Activated effector memory CD4-positive, alpha-beta T cell treated with Interleukin-2 at 50 U/mL for 16 hours (primary cell): ENCODE measurements at regions not wholly inside any gene's neighbourhood (a gene's known extent, or its start where the extent isn't known, plus 50 kb on each side); places are given as distances from the start of the nearest gene placed in this dataset.

Experiments
- DNase-seq: peaks from one replicate; pipeline ENCODE4 v3.0.0-alpha.2; 2020

DNA sequence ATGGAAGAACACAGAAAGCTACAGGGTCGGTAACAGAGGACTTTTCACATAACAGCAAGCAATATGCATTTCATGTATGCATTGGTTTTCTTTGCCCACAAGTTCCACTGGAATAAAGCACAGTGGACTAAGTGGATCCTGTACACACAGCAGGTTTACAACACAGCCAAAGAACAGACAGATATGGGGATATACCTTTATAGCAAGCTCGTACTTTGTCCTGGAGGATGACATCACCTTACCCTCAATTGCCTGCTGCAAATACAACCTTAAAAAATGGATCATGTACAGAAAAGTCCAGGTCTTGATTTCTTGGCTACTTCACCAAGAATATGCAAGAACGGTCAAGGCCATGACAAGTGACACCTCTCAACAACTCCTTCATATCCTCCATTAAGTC lies 1445.5 kb downstream of the MAT2B start:
- no peak for DNase-seq

DNA sequence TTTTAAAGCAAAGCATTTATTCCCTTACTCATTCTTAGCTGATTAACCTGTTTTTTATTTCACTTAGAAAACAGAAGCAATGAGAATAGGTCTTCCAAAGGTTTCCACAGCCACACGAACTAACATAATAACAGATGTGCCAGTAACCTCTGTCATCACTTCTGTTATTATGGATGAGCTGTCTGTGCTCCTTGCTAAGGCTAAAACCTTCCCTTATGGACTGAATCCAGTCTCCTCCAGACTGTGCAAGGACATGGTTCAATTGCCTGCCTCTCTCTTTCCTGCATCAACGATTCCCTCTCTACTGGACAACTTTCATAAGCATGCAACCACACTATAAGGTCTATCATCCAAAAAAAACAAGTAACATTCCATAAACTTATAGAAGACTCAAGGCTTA lies 1446.2 kb downstream of the MAT2B start:
- DNase-seq: no peak

DNA sequence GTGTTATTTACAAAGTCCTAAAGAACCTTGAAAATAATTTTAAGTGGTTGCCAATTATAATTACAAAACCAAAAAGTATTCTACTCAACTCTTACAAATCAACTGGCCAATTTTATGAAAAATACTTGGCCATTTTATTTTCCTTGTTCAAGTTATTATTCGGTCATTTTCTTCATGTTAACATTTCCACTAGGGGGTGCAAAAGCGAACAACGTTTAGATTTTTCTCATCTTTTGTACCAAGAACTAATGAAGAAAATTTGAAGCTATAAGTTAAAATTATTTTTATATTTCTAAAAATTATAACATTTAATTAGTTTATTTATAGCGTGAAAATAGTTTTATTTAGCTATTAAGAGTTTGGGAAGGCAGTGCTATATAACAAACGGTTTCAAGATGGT lies 1453.3 kb downstream of the MAT2B start:
- no peak for DNase-seq

DNA sequence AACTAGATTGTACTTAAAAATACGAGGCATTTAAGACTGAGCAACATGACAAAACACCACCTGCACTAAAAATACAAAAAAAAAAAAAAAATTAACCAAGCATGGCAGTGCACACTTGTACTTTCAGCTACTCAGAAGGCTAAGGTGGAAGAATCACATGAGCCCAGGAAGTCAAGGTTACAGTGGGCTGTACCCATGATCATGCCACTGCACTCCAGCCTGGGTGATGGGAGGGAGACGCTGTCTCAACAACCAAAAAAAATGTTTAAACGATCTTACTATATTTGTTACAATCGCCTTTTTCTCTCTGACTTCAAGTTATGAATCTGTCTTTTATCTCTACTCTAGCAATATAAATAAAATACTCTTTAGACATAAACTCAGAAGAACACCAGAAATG lies 1454.3 kb downstream of the MAT2B start:
- no peak for DNase-seq

DNA sequence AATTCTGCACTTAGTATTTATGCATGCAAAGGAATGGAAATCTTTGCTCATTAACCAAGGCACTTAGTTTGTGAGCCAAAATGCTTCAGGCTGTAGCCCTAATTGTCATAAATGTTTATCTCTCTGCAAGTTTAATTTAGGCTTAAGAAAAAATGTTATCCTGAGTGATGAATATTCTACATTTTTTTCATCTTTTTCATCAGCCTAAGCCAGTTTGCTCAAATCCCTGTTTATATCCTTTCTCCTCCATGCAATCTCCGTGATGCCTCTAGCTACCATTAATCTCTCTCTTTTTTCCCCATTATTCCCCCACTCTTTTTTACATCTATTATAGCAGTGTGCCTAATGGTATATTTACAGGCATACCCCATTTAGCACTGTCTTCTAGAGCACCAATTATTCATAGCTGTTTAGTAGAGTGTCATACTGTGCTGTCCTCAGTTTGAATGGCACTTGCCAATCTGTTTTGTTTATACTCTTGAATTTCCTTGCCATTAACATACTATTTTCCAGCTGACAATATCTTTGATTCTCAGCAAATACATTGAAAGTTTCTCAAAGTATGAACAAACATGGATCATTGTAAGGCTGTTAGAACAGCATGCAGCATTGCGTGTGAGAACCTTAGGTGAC lies 1457.0 kb downstream of the MAT2B start:
- no peak for DNase-seq

DNA sequence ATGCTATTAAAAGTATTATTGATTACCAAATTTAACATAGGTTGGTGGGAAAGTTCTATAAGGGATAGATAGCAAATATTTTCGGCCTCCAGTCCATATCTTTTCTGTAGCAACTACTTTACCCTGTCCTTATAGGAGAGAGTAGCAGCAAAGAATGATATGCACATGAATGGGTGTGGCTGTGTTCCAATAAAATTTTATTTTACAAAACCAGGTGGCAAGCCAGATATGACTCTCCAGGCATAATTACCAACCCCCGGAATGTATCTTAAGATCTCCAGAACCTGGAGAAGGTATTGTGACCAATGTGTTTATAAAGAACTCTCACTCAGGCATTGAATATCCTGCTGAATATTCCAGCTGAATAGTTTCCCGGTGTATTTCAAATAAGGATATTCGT lies 1461.2 kb downstream of the MAT2B start:
- no peak for DNase-seq

DNA sequence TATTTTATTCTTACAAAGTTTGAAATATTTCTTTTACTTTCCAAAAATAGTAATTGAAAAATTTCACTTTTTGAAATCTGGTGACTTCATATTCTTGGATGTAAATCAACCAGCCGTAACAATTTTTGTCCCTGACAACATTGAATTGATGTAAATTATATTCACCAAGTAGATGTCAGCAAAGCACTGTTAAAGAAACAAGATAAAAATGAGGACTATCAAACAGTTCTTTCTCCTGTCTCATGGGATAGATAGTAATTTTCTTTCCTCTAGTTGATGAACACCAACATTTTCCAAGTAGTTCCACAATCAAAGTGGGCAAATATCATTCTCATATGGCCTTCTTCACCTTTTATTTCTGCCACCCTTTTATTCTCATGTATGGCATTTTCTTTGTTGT lies 1461.9 kb downstream of the MAT2B start:
- no peak for DNase-seq

DNA sequence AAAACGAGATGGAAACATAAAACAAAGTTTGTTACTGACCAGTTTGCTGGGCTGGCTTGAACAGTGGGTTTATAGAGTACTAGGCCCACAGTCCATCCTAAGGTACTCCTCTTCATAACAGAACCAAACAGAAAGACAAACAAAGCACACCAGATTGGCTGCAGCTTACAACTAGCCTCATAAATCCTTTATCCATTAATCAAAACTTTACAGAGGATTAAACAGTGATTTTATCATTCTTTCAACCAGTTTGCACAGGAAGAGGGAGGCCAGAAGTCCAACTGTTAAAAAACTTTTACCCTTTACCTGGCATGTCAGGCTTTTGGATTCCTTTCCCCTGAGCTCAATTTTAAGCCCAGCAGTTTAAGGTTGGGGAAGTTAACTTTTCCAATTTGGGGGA lies 1467.6 kb downstream of the MAT2B start:
- DNase-seq: no peak

DNA sequence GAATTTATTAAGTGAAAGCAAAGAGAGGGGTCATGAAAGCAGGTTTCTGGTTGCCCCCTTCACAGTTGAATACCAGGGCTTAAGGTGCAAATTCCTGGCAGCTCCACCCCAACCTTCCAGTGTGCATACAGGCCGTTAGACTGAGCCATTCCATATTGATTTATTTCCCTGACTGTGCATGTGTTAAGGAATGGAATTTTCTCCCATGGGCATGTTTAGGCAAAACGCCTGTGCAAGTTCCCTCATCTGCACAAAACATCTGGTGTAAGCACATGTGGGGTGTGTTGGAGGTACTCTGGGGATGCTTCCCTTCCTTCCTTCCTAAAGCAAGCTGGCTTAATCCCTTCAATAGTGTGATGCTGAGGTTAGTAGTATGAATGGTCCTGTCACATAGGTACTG lies 1470.6 kb downstream of the MAT2B start:
- no peak for DNase-seq

DNA sequence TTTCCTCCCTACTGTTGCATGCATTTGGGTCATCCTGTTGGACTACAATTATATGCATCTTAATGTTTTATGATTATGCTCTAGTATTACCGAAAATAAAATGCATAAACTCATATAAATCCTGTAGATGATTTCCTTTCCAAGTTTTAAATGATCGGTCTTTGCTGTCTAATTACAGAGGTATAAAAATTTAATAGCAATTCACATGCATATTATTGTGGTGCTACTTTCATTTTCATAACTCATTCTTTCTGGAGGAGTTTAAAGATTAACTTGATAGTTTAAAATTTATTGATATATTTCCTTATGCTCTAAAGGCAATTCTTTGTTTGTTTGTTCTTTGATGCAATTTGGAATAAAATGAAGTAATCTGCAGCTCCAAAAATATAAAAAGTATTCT lies 1475.1 kb downstream of the MAT2B start:
- DNase-seq: no peak

DNA sequence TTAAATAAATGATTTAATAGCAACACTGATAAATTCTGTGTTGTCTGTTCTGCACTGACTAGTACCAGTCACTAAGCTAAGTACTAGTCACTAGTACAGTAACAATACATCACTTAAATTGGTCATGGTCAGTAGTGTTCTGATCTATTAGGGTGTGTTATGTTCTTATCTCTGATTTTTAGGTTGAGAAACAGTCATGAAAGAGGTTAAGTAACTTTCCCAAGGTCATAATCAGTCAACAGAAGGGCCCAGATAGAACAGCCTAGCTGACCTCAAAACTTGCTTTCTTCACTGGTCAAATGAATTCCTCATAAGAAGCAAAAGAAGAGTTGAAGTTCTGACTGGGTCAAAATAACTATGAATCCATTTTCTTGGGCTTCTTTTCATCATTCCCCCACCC lies 1492.7 kb downstream of the MAT2B start:
- DNase-seq: no peak

DNA sequence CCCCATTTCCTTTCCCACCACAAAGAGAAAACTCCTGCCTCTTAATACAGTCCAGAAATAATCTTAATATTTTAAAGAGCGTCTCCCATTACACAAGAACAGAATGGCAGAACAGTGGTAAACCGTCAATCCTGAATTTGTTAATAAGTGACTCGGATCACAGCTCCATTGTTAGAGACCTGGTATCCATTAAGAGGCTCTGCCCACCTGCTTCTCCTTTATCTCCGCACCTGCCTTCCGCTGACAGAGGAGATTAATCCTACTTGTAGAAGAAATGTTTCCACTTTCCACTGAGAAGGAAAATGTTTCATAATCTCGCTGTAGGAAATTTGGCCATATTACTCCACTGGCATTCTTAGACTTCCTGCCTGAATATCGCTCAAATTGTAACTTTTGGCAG lies 1493.2 kb downstream of the MAT2B start:
- DNase-seq: no peak

DNA sequence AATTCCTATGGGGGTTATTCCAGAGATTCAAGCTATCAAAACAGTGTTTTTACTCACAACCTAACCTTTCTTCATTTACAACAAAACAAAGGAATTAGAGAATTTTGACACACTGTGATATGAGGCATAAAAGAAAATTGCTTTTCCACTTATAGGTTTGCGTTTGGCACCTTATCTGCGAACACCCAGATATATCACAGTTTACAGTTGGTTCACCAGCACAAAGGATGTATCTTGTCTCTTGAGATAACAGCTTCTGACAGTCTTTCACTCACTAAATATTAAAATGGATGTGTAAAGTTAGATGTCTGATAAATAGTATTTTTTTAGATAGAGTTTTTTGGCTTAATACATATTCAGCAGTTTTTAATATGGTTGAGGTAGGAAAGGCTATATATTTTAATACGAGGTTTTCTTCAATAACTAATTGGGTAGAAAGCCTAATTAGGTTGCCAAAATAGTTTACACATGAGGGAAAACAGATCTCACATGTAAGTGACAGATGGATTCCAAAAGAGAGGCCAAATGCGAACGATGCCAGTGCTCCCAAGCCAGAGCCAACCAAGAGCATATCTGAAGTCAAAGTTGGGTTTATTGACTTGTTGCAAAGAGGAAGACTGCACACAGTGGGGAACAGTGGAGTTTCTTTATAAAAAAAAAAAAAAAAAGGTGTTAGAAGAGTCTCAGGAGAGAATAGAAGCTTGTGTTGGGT lies 1495.2 kb downstream of the MAT2B start:
- no peak for DNase-seq

DNA sequence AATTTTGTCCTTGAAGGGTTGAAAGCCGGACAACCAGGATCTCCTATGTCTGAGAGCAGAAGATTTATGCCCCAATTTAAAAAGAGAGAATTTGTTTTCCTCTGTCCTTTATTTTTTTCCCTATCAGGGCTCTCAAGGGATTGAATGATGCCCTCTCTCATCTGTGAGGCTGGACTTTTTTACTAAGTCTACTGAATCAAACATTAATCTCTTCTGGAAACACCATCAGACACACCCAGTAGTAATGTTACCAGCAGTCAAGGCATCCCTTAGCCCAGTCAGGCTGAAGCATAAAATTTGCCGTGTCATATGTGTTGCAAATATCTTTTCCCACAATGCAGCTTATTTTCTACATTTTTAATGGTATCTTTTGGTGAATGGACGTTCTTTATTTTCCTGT lies 1497.9 kb downstream of the MAT2B start:
- no peak for DNase-seq

DNA sequence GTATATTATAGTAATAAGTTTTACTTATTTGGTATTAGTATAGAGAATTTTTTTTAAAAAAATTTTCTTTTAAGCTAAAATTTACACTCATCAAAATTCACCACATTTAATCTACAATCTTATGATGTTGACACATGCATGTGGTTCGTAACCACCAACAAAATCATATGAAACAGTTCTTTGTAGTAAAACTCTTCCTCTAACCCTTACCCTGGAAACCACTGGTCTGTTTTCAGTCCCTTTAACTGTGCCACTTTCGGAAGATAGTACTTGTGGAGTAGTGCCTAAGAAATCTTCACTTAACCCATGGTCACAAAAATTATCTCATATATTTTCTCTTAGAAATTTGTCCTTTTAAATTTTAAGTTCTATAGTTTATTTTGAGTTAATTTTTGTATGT lies 1498.8 kb downstream of the MAT2B start:
- no peak for DNase-seq

DNA sequence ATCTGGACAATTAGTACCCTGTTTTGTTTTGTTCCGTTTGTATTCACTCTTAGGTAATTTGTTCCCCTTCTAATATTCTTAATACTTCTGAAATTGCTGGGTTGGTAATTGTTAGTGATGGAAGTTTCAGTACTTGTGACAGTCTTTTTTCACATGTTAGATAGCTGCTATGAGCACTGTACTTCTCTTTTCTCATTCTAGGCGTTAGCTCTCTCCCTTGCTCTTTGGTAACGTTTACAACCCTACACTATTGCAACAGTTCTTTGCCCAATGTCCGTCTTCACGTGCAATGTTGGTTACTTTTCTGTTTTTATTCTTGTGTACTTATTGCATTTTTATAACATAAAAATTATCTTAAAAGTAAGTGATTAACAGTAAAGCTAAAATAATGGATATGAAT lies 1509.0 kb downstream of the MAT2B start:
- DNase-seq: no peak

DNA sequence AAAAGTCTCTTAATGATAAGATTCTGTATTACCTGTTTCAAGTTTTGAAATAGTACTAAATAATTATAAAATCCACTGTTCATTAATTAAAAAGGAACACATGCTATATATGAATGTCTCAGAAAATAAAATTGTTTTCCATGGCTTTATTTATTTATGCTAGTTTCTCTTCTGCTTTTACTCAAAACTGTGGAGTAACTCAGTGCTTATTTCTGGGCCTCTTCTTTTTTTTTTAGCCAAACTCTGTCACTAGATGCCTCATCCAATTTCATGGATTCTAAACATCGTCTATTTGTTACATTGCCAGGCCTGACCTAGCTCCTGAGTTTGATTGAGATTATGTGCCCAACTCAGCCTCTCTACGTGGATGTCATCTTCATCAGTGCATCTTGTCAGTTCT lies 1509.7 kb downstream of the MAT2B start:
- DNase-seq: no peak

DNA sequence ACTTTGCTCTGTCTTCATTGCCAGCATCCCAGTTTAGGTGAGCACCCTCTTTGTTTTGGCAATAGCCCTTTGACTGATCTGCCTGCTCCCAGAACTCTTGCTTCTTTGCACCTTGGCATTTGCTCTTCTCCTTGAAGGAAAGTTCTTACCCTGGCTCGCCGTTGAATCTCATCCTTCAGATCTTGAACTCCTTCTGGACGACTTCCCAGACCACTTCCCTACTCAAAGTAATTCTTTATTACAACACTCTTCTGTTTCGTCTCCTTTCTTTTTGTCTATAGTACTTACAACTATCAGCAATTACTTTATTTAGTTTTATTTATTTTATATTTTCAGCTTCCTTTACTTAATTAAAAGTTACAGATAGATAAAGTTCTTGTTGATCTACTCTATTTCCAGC lies 1510.1 kb downstream of the MAT2B start:
- no peak for DNase-seq

DNA sequence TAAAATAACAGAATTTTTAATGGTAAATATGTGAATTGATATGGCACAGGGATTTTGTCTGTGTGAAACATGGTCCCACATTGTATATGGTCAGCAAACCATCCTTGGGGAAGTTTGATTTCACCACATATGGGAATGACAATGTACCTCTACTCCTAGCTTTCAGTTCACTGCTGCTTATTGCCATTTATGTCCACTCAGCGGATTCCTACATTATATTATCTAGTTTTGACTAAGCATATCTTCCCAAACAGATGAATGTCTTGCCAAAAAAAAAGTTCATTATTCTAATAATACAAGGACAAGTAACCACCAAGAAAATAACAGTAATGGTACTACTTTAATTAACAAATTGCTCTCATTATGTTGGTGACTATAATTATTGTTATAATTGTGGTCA lies 1521.6 kb downstream of the MAT2B start:
- no peak for DNase-seq

DNA sequence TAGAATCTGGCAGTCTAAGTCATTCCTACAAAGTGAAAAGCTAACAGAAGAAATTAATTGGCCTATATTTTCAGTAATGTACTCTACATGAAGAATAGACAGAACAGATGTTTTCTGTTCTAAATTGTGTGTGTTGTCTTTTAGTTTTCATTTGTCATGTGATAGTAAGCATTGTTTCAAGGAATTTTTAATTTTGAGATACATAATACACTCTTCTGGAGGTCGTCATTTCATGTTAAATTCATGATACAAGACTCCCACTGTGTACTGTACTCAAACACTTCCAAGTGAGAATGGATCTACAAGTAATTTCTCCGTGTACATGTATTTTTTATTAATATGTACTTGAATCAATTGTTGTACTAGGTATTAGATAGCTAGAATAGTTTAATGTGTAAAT lies 1522.9 kb downstream of the MAT2B start:
- DNase-seq: no peak

DNA sequence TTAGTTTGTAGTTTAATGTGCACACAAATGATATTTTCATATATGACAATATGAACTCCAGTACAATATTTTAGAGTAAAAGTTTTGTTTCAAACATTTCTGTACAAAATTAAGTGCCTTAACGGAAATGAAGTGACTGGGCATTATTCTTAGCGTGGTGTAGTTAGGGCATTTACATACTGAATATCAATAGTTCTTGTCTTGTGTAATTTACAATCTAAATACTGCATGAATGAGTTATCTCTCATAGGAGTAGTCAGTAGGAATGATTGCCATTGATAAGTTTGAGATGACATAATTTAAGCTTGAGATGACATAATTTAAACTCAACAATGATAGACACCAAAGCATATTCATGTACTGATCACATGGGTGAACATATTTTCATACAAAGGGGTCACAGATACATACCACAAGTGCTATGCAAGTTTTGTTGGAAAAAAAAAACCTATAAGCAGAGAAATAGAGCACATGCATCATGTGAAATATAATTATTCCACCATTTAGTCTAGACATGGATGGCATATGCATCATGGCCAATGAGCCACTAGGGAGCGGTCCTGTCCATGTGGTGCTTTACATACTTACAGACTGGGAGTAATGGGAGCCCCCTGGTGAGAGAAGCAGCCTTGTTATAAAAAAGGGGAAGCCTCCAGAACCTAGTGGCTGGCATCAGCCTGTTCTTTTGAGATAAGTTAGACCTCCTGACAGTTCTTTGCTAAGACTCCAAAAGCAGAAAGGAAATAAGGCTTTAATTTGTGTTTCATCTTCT lies 1523.9 kb downstream of the MAT2B start:
- DNase-seq: no peak

DNA sequence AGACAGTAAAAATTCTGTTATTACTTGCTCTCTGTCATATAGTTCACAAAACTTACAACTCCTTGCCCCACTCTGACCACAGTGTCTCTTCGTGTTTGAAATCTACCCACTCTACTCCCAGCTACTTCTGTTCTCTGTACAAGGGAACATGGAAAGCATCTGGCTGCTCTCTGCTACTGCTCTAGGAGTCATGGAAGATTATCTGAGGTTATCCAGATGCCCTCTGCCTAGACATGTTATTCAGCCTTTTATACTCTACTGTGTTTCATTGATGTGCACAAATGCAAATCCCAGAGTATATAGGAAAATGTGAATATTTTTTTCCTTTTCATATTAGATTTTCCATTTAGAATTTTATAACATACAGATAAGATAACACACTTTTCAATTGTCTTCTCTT lies 1525.6 kb downstream of the MAT2B start:
- DNase-seq: no peak

DNA sequence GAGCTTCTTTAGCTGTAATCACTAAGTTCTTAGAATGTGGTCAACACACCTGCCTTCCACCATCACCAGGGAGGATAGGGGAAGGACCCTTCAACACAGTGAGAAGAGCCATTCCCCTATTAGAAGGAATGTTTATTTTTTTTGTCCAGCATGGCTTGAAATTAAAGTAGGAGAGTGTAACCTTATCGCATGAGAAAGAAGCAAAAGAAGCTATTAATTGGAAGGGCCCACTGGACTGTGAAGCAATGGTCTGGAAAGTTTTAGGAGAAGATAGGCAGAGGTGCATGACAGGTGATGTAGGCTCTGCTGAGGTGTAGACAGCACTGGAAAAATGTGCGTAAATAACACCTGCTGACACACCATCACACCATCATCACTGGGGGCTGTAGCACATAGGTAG lies 1526.0 kb downstream of the MAT2B start:
- no peak for DNase-seq

DNA sequence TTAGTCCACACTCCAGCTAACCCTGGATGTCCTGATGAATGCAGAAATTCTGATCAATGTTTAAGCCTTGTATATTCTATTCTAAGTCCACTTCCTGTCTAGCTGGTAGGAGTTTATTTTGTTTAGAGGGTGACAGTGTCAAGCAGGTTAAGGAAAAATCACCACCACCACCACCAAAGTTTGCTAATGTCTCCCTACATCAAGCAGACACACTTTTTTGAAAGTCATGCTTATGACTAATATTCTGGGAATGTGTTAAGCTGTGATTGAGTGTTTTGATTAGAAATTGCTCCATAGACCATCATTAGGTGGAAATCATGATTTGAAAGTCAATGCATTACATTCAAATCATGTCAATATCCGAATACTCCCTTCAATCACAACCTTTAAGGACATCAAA lies 1530.1 kb downstream of the MAT2B start:
- no peak for DNase-seq
